ENCODE measurements at regions not wholly inside any gene's neighbourhood (a gene's known extent, or its start where the extent isn't known, plus 50 kb on each side); places are given as distances from the start of the nearest gene placed in this dataset.

- TF ChIP-seq FOXP2 (optimal IDR thresholded peaks at IDR 0.05; ENCODE audit: borderline replicate concordance, extremely low read depth, extremely low read length, insufficient read depth) (no peak), POLR2AphosphoS5 (IDR thresholded peaks at IDR 0.05; ENCODE audit: low read depth, low read length) (no peak), TAF1 (IDR thresholded peaks at IDR 0.05; ENCODE audit: borderline replicate concordance, insufficient read depth, low read length) (no peak), SIN3A (IDR thresholded peaks at IDR 0.05; ENCODE audit: borderline replicate concordance, insufficient read depth, low read length) (no peak)
- TF ChIP-seq, protein P1, sequence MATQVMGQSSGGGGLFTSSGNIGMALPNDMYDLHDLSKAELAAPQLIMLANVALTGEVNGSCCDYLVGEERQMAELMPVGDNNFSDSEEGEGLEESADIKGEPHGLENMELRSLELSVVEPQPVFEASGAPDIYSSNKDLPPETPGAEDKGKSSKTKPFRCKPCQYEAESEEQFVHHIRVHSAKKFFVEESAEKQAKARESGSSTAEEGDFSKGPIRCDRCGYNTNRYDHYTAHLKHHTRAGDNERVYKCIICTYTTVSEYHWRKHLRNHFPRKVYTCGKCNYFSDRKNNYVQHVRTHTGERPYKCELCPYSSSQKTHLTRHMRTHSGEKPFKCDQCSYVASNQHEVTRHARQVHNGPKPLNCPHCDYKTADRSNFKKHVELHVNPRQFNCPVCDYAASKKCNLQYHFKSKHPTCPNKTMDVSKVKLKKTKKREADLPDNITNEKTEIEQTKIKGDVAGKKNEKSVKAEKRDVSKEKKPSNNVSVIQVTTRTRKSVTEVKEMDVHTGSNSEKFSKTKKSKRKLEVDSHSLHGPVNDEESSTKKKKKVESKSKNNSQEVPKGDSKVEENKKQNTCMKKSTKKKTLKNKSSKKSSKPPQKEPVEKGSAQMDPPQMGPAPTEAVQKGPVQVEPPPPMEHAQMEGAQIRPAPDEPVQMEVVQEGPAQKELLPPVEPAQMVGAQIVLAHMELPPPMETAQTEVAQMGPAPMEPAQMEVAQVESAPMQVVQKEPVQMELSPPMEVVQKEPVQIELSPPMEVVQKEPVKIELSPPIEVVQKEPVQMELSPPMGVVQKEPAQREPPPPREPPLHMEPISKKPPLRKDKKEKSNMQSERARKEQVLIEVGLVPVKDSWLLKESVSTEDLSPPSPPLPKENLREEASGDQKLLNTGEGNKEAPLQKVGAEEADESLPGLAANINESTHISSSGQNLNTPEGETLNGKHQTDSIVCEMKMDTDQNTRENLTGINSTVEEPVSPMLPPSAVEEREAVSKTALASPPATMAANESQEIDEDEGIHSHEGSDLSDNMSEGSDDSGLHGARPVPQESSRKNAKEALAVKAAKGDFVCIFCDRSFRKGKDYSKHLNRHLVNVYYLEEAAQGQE (IDR thresholded peaks at IDR 0.05; ENCODE audit: insufficient read depth in 1 of 2, low read depth in 2 of 2, low read length in 2 of 2), result no peak
Observed at GRCh38 chr16:8087146-8087545, 503.2 kb downstream of the TMEM114 start.

- TF ChIP-seq FOXP2 (optimal IDR thresholded peaks at IDR 0.05; ENCODE audit: borderline replicate concordance, extremely low read depth, extremely low read length, insufficient read depth) (no peak), TAF1 (IDR thresholded peaks at IDR 0.05; ENCODE audit: borderline replicate concordance, insufficient read depth, low read length) (no peak), SIN3A (IDR thresholded peaks at IDR 0.05; ENCODE audit: borderline replicate concordance, insufficient read depth, low read length) (no peak), POLR2AphosphoS5 (IDR thresholded peaks at IDR 0.05; ENCODE audit: low read depth, low read length) (no peak)
- TF ChIP-seq, protein P1 (IDR thresholded peaks at IDR 0.05; ENCODE audit: insufficient read depth in 1 of 2, low read depth in 2 of 2, low read length in 2 of 2), result no peak
Observed at GRCh38 chr16:8084882-8085281, 505.4 kb downstream of the TMEM114 start.

DNA sequence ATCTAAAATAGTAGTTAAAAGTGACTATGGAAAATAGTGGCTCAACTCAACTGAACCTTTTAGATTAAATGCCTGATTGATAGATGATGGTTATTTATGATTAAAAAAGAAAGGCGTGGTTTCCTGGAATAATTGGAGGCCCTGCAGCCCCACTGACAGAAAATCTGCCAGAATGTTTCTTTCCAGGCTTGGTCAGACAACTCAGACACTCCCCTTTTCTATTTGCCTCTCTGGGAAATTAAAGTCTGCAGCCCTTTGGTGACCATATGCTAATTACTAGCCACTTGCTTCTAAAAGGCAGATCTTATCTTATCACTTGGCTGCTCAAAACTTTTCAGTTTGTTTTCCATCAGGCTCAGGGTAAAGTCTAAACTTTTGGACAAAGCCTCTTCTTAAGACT lies 506.0 kb downstream of the TMEM114 start:
- TF ChIP-seq TAF1 (IDR thresholded peaks at IDR 0.05; ENCODE audit: borderline replicate concordance, insufficient read depth, low read length) (no peak), SIN3A (IDR thresholded peaks at IDR 0.05; ENCODE audit: borderline replicate concordance, insufficient read depth, low read length) (no peak), POLR2AphosphoS5 (IDR thresholded peaks at IDR 0.05; ENCODE audit: low read depth, low read length) (no peak), FOXP2 (optimal IDR thresholded peaks at IDR 0.05; ENCODE audit: borderline replicate concordance, extremely low read depth, extremely low read length, insufficient read depth) (no peak)
- TF ChIP-seq, protein P1 (IDR thresholded peaks at IDR 0.05; ENCODE audit: insufficient read depth in 1 of 2, low read depth in 2 of 2, low read length in 2 of 2), result no peak

- TF ChIP-seq FOXP2 (optimal IDR thresholded peaks at IDR 0.05; ENCODE audit: borderline replicate concordance, extremely low read depth, extremely low read length, insufficient read depth), result no peak
Observed at GRCh38 chr16:8083560-8083959, 506.8 kb downstream of the TMEM114 start.

DNA sequence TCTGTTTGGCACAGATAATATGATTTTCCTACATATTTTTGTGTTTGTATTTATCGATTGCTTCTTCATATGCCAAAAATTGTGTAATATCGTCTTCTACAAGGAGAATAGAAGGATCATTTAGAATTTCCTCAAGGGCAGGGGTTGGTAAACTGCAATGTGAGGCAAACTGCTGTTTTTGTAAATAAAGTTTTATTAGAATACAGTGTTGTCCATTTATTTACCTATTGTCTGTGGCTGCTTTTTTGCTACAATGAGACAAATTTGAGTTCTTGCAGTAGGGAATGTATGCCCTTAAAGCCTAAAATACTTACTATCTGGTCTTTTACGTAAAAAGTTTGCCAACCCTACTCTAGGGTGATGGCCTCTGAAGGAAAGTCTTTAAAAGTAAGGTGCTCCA lies 509.5 kb downstream of the TMEM114 start:
- TF ChIP-seq TAF1 (IDR thresholded peaks at IDR 0.05; ENCODE audit: borderline replicate concordance, insufficient read depth, low read length), result no peak
- no peak for TF ChIP-seq POLR2AphosphoS5 (IDR thresholded peaks at IDR 0.05; ENCODE audit: low read depth, low read length)
- TF ChIP-seq, protein P1 (IDR thresholded peaks at IDR 0.05; ENCODE audit: insufficient read depth in 1 of 2, low read depth in 2 of 2, low read length in 2 of 2), result no peak
- no peak for TF ChIP-seq FOXP2 (optimal IDR thresholded peaks at IDR 0.05; ENCODE audit: borderline replicate concordance, extremely low read depth, extremely low read length, insufficient read depth)
- TF ChIP-seq SIN3A (IDR thresholded peaks at IDR 0.05; ENCODE audit: borderline replicate concordance, insufficient read depth, low read length), result no peak

Data from PFSK-1 (cell line).